Activated naive CD8-positive, alpha-beta T cell treated with anti-CD3 and anti-CD28 coated beads, Interleukin-2, amount 50 U/mL, for 16 hours (primary cell): ENCODE measurements at regions not wholly inside any gene's neighbourhood (a gene's known extent, or its start where the extent isn't known, plus 50 kb on each side); places are given as distances from the start of the nearest gene placed in this dataset.
"Not testable (repeated sequence)": the region's sequence is repeated elsewhere in the genome, so short reads cannot be mapped to it uniquely, and the experiment has no call there.

Experiments
- DNase-seq: peaks from one replicate; pipeline ENCODE4 v3.0.0-alpha.2; 2020; ENCODE audit warnings: low read depth, low spot score

DNA sequence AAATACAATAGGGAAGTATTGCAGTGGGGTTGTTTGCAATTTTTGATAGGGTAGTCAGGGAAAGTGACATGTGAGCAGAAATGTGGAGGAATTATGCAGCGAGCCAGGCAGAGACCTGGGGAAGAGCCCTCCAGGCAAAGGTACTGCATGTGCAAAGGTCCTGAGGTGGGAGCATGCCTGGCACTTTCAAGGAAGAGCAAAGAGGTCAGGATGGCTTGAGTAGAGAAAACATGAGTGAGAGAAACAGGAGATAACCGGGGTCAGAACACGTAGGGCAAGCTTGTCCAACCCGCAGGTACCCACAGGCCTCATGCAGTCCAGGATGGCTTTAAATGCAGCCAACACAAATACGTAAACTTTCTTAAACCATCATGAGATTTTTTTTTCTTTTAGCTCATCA is 71.0 kb downstream of the COQ2 start:
- DNase-seq: no peak

GRCh38 chr4:83212041-83212851 is 72.4 kb downstream of the COQ2 start:
- DNase-seq: peak; percentile 21

DNA sequence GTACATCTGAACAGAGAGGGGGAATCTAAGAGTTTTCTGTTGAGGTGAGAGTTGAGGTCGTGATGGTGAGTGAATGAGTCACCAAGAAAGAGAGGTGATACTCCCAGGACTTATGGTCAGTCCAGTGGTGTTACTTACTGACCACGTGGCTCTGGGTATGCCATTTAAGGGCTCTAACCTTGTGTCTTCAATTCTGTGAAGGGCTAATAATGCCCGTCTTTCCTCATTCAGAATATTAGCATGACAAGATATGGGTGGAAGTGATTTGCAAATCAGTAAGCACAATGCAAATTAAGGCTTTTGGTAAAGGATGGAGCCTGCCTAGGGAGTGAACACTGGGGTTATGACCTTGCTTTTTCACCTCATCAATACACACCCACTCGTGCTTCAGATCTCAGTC is 75.2 kb downstream of the COQ2 start:
- no peak for DNase-seq

DNA sequence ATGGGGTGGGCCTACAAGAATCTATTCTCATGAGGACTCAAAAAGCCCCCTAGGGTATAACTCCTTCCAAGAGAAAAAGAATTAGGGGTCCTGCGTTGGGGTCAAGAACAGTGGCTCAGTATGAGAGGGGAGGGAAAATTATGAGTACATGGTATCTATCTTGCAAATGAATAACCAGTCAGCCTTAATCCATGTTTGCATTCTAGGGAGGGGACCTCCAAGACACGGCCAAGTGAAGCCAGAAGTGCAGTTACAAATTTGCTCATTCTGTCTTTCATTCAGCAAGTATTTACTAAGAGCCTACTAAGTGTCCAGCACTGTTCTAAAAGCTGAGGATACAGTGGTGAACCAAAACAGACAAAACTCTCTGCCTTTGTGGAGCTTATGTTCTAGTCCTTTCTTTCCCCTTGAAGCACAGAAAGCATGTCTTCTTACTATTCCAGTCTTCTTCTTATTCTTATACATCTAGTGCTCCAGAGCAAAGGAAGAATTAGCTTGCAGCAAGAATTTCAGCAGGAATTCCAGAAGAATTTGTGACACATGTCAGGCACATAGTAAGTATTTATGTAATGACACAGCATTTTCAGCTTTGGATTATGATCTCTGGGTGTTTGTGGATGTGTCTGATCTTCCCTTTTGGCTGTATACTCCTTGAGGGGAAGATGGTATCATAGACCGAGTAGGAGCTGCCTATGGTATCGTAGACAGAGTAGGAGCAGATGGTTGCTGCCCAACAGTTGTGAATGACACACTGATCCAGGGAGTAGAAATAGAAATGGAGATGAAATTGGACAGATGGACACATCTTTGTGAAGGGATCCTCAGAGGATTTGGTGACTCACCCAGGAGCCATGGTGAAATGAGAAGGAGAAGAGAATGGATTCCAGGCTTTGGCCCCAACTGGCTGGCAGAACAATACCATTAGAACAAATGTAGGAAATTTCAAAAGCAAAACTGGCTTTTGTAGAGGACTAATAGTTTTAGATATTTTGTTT is 75.9 kb downstream of the COQ2 start:
- no peak for DNase-seq

DNA sequence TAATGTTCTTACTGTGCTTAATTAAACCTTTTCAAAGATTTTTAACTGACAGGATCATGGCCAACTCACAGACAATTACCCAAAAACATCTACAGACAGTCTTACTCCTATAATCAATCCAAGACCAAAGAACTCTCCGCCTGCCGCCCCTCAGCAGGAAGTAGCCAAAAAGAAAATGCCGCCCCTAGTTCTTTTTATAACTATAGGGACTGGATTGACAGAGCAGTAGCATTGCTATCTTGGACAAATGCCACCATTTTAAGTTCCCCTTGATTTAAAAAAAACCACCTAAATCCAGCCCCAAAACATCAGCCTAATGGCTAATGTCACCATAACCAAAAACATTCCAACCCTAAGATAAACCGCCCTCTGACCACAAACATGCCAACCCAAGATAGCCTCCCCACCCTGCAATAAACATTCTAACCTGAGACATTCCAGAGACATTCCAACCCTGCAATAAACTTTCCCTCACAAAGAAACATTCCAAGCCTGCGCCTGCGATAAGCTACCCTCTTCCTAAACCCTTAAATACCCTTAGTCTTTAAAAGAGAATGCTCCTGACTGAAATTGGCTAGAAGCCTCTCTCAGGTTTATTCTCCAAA is 77.0 kb downstream of the COQ2 start:
- DNase-seq: no peak

DNA sequence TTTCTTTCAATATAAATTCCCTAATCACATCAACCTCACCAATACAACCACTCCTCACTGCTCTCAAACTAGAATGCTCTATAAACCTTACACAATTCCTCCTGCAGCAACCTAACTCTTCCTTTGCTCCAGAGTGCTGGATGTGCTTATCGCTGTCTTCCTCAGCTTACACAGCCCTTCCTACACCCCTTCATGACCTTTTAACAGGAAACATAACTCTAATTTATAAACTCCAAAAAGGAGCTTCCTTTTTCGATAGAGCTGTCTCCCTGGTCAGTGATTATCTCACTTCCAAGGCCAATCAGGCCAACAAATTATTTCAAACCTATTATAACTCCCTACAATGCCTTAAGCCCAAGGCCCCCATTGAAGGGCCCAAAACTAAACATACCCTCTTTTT is 78.8 kb downstream of the COQ2 start:
- DNase-seq: no peak

DNA sequence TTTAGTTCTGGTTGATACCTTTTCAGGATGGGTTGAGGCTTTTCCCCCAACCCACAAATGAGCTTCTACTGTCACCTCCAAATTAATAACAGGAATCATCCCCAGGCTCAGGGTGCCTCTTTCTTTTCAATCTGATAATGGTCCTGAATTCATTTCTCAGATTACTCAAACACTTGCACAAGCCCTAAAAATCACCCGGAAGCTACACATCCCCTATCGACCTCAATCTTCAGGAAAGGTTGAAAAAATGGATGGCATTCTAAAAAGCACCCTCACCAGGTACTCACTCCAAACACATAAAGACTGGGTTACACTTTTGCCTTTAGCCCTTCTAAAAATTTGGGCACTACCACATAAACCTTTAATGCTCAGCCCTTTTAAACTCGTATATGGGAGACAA is 79.9 kb downstream of the COQ2 start:
- DNase-seq: no peak

DNA sequence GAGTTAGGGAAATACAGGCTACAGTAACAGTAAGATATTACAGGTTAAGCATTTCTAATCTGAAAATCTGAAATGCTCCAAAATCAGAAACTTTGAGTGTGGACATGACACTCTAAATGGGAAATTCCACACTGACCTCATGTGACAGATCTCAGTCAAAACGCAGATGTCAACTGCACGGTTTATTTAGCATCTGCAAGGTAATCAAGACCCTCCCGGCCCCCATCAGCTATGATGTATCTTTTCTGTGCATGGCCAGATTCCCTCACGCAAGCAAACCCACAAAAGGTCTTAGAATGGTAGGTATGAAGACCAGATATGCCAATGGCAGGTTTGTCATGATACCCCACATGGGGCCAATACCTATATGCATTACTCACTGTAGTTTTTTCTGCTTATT is 82.8 kb downstream of the COQ2 start:
- no peak for DNase-seq

GRCh38 chr4:83197555-83198235 is 83.2 kb upstream of the PLAC8 start:
- DNase-seq: no peak

DNA sequence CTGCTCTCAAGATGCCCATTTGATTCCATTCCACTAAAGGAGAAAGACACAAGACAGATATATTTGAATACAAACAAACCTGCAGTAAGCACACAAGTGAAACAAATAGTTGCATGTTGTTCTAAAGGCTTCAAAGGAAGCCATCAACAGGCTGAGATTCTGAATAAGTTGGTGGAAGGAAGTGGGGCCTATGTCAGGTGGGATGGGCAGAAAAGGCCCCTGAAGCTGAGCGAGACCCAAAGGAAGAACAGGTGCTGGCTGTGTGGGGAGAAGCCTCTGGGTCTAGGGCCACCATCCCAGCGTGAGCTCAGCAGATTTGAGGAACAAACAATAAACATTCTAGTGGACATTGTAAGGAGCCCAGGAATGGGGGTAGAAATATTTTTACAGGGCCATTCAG is 82.4 kb upstream of the PLAC8 start:
- DNase-seq: no peak

- no peak for DNase-seq
These were observed 80.7 kb upstream of the PLAC8 start for GRCh38 chr4:83195269-83195668.

GRCh38 chr4:83194588-83194987 is 80.1 kb upstream of the PLAC8 start:
- not testable (repeated sequence) for DNase-seq

DNA sequence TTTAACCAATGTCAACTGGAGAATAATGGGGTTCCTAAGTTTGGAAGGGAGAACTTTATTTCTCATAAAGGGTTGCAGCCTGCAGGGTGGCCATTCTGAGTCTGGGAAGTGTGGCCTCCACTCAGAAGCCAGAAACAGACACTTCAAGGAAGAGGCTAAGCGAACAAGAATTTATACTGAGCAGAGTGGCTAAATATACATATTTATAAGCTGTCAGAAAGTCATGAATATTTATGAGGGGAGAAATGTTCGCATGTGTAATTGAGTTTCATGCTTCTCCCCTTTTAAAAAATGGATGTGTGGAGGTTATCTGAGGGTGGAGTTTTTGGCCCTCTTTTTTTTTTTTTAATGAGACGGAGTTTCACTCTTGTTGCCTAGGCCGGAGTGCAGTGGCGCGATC is 78.1 kb upstream of the PLAC8 start:
- DNase-seq: no peak

DNA sequence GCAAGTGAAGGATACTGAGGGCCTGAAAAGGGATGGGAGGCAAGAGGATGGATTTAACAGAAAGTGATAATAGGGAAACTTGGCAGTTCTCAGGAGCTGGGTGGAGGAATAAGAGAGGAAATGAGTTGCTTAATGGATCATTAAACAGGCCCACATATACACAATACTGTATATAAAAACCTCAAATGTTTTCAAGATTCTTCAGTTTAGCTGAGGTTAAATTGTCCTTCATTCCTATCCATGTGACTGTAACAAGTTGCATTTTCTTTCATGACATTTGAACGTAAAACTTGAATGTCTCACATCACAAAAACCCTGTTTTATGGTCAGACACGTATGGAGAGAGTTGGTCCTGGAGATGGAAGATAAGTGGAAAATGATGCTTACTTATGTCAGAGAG is 76.5 kb upstream of the PLAC8 start:
- DNase-seq: no peak

DNA sequence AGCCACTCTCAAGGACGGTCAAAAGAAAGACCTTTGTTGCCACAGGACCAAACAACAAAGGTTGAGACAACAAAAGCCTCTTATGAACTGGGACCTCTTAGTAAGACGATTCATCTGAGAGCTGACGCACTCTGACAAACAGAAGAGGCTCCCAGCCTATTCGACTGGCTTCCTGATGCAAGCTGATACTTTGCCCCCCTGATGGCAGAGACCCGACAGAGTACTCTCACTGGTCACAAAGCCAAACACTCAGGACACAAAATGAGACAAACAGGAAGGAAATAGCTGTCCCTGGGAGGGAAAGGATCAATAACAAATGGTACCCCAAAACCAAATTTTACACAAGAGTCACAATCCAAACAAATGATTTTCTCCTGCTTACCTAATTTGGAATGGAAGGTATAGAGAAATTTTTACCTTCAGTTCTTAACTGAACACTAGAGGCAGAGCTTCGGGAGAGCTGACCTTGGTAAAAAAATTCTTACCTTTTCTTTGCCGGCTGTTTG is 75.2 kb upstream of the PLAC8 start:
- no peak for DNase-seq

DNA sequence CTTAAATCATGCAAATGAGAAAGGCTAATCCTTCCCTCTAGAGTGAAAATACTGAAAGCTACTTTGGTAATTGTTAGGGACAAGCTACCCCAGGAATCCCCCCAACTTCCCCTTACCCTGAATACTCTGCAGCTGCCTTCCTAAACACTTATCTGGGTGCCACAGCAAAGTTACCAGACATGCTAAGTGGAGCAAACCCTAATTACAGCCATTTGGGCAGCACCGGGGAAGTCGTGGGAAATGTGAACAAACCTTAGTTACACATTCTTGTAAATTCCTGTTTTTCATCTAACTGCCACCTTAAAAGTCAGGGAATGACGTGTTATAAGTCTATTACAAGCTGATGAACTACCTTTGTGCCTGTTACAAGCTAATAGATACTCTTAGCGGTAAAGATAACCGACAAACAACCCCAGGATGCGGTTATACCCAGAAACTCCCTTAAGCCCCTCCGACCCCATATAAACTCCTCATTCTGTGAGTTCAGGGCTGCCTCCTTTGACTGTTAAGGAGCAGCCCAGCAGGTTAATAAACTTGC is 66.0 kb upstream of the PLAC8 start:
- no peak for DNase-seq

GRCh38 chr4:83179205-83179604 is 64.7 kb upstream of the PLAC8 start:
- no peak for DNase-seq

GRCh38 chr4:83178029-83178428 is 63.5 kb upstream of the PLAC8 start:
- DNase-seq: no peak

- no peak for DNase-seq
These were observed 62.7 kb upstream of the PLAC8 start for GRCh38 chr4:83177182-83177581.

- no peak for DNase-seq
These were observed 60.4 kb upstream of the PLAC8 start for GRCh38 chr4:83174844-83175414.

GRCh38 chr4:83172371-83172770 is 57.8 kb upstream of the PLAC8 start:
- no peak for DNase-seq
